ENCODE measurements at regions not wholly inside any gene's neighbourhood (a gene's known extent, or its start where the extent isn't known, plus 50 kb on each side); places are given as distances from the start of the nearest gene placed in this dataset.

DNA sequence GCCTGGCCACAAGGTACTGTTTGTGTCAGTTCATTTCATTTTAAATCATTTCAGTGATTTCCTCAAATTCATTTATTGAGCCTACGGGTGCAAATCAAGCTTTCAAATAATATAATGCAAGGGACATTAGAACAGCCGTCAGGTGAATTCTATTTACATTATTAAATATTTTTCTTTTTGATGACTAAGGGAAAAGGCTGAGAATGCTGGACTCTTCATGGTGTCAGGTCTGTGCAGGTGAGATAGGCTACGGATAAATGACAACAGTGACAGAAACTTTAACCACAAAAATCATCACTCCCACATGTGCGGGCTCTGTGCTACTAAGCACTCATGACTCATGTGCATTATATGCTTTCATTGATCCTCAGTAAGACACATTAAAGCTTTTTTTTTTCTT lies 149.2 kb upstream of the ZNF716 start:
- WGBS, 2 donors: 79 to 80% methylated on average over 4 of the region's 4 CpGs
- no peak for DNase-seq
- Histone ChIP-seq H3K27ac (ENCODE audit: low read depth in 1 of 2, low read length in 1 of 2) (no peak overlapping the region), H3K9ac (ENCODE audit: insufficient read depth in 1 of 2, low read length in 2 of 2) (no peak overlapping the region), H3K27me3 (ENCODE audit: control insufficient read depth in 3 of 3, insufficient read depth in 3 of 3, low read length in 2 of 3) (no peaks in the 10 kb centered on the region), H3K9me3 (ENCODE audit: control insufficient read depth in 4 of 4, insufficient read depth in 3 of 4, low read length in 3 of 4) (peaks cover 0 to 16% (median 5%) of the 10 kb centered on the region in 4 donors), H3K4me3 (no peak overlapping the region), H3K36me3 (ENCODE audit: control insufficient read depth in 4 of 4, insufficient read depth in 4 of 4, low read length in 4 of 4) (no peaks in the 10 kb centered on the region), H3K4me1 (ENCODE audit: control insufficient read depth in 5 of 5, insufficient read depth in 5 of 5, low read length in 5 of 5) (no peaks in the 10 kb centered on the region)
- no peak for ATAC-seq (ENCODE audit: insufficient read depth, low FRiP score)
- TF ChIP-seq, protein P1, sequence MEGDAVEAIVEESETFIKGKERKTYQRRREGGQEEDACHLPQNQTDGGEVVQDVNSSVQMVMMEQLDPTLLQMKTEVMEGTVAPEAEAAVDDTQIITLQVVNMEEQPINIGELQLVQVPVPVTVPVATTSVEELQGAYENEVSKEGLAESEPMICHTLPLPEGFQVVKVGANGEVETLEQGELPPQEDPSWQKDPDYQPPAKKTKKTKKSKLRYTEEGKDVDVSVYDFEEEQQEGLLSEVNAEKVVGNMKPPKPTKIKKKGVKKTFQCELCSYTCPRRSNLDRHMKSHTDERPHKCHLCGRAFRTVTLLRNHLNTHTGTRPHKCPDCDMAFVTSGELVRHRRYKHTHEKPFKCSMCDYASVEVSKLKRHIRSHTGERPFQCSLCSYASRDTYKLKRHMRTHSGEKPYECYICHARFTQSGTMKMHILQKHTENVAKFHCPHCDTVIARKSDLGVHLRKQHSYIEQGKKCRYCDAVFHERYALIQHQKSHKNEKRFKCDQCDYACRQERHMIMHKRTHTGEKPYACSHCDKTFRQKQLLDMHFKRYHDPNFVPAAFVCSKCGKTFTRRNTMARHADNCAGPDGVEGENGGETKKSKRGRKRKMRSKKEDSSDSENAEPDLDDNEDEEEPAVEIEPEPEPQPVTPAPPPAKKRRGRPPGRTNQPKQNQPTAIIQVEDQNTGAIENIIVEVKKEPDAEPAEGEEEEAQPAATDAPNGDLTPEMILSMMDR (IDR thresholded peaks at IDR 0.05; ENCODE audit: control extremely low read depth, extremely low read depth): no peak

DNA sequence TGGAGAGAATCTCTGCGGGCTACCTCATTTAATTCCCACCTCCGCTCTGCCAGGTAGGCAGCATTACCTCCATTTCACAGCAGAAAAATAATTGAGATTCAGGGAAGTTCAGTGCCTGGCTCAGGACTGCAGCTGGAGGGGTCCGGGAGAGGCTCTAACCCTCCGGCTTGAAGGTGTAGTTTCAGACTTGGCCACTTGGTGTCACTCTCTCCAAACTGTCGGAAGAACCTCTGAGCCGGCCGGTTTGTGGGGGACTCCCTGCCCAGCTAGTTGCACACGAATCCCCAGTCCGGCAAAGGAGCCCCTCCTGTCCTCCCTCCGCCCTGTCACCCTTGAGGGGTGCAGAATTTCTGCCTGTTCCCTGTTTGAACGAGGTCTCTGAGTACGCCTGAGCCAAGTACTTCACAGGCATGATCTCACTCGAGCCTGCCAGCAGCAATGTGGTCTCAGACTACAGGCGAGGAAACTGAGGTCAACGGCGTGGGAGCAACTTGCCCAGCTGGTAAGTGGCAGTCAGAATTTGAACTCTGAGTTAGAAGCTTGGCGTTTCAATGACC lies 144.7 kb upstream of the ZNF716 start:
- Histone ChIP-seq H3K4me3 (no peak overlapping the region), H3K4me1 (ENCODE audit: control insufficient read depth in 5 of 5, insufficient read depth in 5 of 5, low read length in 5 of 5) (no peaks in the 10 kb centered on the region), H3K36me3 (ENCODE audit: control insufficient read depth in 4 of 4, insufficient read depth in 4 of 4, low read length in 4 of 4) (no peaks in the 10 kb centered on the region), H3K27me3 (ENCODE audit: control insufficient read depth in 3 of 3, insufficient read depth in 3 of 3, low read length in 2 of 3) (no peaks in the 10 kb centered on the region), H3K9me3 (ENCODE audit: control insufficient read depth in 4 of 4, insufficient read depth in 3 of 4, low read length in 3 of 4) (peaks cover 0 to 26% (median 9%) of the 10 kb centered on the region in 4 donors), H3K27ac (ENCODE audit: low read depth in 1 of 2, low read length in 1 of 2) (no peak overlapping the region), H3K9ac (ENCODE audit: insufficient read depth in 1 of 2, low read length in 2 of 2) (no peak overlapping the region)
- no peak for ATAC-seq (ENCODE audit: insufficient read depth, low FRiP score)
- DNase-seq: no peak
- TF ChIP-seq, protein P1 (IDR thresholded peaks at IDR 0.05; ENCODE audit: control extremely low read depth, extremely low read depth): no peak
- 52 to 62% methylated on average over 17 of the region's 17 CpGs for WGBS, 2 donors

DNA sequence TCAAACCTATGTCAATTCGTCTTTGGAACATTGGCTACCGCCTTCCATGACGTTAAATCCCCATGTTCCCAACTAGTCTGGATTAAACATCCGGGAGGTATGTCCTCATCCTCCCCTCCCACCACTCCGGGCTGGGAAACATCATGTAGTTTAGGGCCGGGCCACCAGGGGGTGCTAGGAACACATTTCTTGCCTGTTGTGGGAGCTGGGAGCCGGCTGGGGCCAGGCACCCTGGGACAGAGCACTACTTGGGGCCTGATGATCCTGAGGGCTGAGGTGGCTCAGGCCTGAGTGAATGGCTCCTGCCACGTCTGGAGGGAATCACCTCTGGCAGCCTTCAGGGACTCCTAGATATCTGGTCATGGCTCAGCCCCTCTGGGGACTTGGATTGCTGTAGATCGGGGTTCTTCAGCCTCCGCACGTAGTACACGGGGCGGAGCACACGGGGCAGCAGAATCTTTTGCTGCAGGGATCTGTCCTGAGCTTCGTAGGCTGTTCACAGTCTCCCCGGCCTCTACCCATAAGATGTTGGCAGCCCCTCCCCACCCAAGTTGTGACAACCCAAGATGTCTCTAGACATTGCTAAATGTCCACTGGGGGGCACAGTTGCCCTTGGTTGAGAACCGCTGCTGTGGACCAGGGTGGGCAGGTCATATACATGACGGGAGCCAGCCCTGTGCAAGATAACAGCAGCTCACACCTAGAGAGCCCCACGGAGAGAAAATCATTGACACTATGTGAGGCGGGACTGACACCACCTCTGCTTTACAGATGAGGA lies 141.2 kb upstream of the ZNF716 start:
- no peak for ATAC-seq (ENCODE audit: insufficient read depth, low FRiP score)
- no peaks in the 10 kb centered on the region for H3K36me3 ChIP-seq (ENCODE audit: control insufficient read depth in 4 of 4, insufficient read depth in 4 of 4, low read length in 4 of 4)
- DNase-seq: no peak
- no peaks in the 10 kb centered on the region for H3K27me3 ChIP-seq (ENCODE audit: control insufficient read depth in 3 of 3, insufficient read depth in 3 of 3, low read length in 2 of 3)
- H3K9ac ChIP-seq (ENCODE audit: insufficient read depth in 1 of 2, low read length in 2 of 2): no peak overlapping the region
- H3K4me1 ChIP-seq (ENCODE audit: control insufficient read depth in 5 of 5, insufficient read depth in 5 of 5, low read length in 5 of 5): no peaks in the 10 kb centered on the region
- no peak overlapping the region for H3K27ac ChIP-seq (ENCODE audit: low read depth in 1 of 2, low read length in 1 of 2)
- TF ChIP-seq, protein P1 (IDR thresholded peaks at IDR 0.05; ENCODE audit: control extremely low read depth, extremely low read depth): no peak
- 61 to 62% methylated on average over 20 of the region's 20 CpGs for WGBS, 2 donors
- H3K4me3 ChIP-seq: no peak overlapping the region
- peaks cover 0 to 30% (median 13%) of the 10 kb centered on the region in 4 donors for H3K9me3 ChIP-seq (ENCODE audit: control insufficient read depth in 4 of 4, insufficient read depth in 3 of 4, low read length in 3 of 4)
